SU-DHL-6 (cell line): ENCODE measurements at regions not wholly inside any gene's neighbourhood (a gene's known extent, or its start where the extent isn't known, plus 50 kb on each side); places are given as distances from the start of the nearest gene placed in this dataset.

ENCODE experiments used
- H2AFZ ChIP-seq: fragments of 200-600 bp; sonication (generic); 2 replicates; pipeline ENCODE4 v1.6.1; 2014; ENCODE audit warnings: low read depth, mild to moderate bottlenecking, moderate library complexity, mixed read lengths, antibody characterized with exemption, low read length; ENCODE audit not compliant: severe bottlenecking
- H3F3A ChIP-seq: fragments of 200-600 bp; shearing (Covaris generic); 2 replicates; pipeline ENCODE4 v1.6.0; 2016; ENCODE audit warnings: antibody characterized with exemption, mild to moderate bottlenecking; ENCODE audit not compliant: insufficient read depth
- H3K27ac ChIP-seq: fragments of 200-600 bp; sonication (generic); 2 replicates; pipeline ENCODE4 v1.5.1; 2016; ENCODE audit warnings: low read depth, mild to moderate bottlenecking, low read length, moderate library complexity, mixed read lengths
- H3K27me3 ChIP-seq: fragments of 200-600 bp; sonication (generic), shearing (Covaris generic); 2 replicates; pipeline ENCODE4 v1.6.0; 2014; ENCODE audit warnings: mild to moderate bottlenecking, low read length
- H3K36me3 ChIP-seq: fragments of 200-600 bp; sonication (generic); 2 replicates; pipeline ENCODE4 v1.6.1; 2014; ENCODE audit warnings: mild to moderate bottlenecking, low read length, mixed read lengths
- H3K4me2 ChIP-seq: fragments of 300-600, 200-600 bp; shearing (Covaris generic), sonication (generic); 2 replicates; pipeline ENCODE4 v1.6.0; 2014; ENCODE audit warnings: low read length, low read depth, mild to moderate bottlenecking; ENCODE audit not compliant: poor library complexity, severe bottlenecking
- H3K4me3 ChIP-seq: fragments of 200-600 bp; sonication (generic); 2 replicates; pipeline ENCODE4 v1.5.1; 2014; ENCODE audit warnings: antibody characterized with exemption, low read length, mild to moderate bottlenecking, mixed read lengths; ENCODE audit not compliant: insufficient read depth, poor library complexity, severe bottlenecking
- H3K79me2 ChIP-seq: fragments of 200-600 bp; sonication (generic); 2 replicates; pipeline ENCODE4 v1.6.1; 2014; ENCODE audit warnings: mild to moderate bottlenecking, low read length, moderate library complexity; ENCODE audit not compliant: insufficient read depth
- H3K9ac ChIP-seq: fragments of 200-600 bp; sonication (generic); 2 replicates; pipeline ENCODE4 v1.7.0; 2014; ENCODE audit warnings: mild to moderate bottlenecking, low read length
- H3K9me2 ChIP-seq: fragments of 200-600 bp; sonication (generic); replicated peaks from 2 replicates; pipeline ENCODE4 v1.6.1; 2014; ENCODE audit warnings: low read length; ENCODE audit not compliant: insufficient read depth
- H3K9me3 ChIP-seq: fragments of 200-600 bp; sonication (generic); 2 replicates; pipeline ENCODE4 v1.6.1; 2014; ENCODE audit warnings: low read length, mixed read lengths; ENCODE audit not compliant: insufficient read depth
- H4K20me1 ChIP-seq: fragments of 200-600 bp; sonication (generic); 2 replicates; pipeline ENCODE4 v1.6.1; 2014; ENCODE audit warnings: low read depth, mild to moderate bottlenecking, antibody characterized with exemption, low read length, moderate library complexity, mixed read lengths
- EZH2phosphoT487 ChIP-seq: fragments of 200-600 bp; sonication (generic), shearing (Covaris generic); conservative IDR thresholded peaks from 2 replicates; pipeline ENCODE4 v1.6.1; 2018; ENCODE audit warnings: mild to moderate bottlenecking, antibody characterized with exemption, low read length, moderate library complexity, mixed read lengths
- TF ChIP-seq, protein P1 (sequence below): fragments of 200-600 bp; sonication (generic); IDR thresholded peaks from one replicate; pipeline ENCODE4 v1.5.1; 2017; ENCODE audit warnings: antibody characterized with exemption, mild to moderate bottlenecking, low read length, moderate library complexity; ENCODE audit not compliant: insufficient read depth, poor library complexity, severe bottlenecking

DNA sequence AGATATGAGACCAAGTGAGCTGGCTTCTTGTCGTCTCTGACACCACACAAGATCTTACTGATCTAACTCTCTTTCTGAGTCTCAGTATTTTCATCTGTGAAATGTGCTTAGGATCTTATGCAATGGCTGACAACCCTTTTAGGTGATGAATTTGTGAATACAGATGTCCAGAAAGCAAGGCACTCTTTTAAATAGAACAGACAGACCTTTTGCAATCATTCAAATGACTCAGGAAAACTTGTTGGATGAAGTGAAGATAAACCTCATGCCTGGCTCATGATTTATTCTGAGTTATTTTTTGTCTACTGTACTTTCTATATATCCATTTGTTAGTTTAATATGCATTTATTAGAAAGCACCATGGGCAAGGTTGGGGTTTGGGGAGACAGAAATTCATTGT lies 411.3 kb downstream of the PTPRU start:
- Histone ChIP-seq H3K36me3 (no peaks in the 10 kb centered on the region), H3K9ac (no peak overlapping the region), H3K4me3 (no peak overlapping the region), H4K20me1 (no peaks in the 10 kb centered on the region), H3K27me3 (no peaks in the 10 kb centered on the region), H3K79me2 (no peaks in the 10 kb centered on the region), H3K27ac (no peak overlapping the region), H3K9me3 (no peaks in the 10 kb centered on the region), H2AFZ (no peak overlapping the region), H3F3A (no peaks in the 10 kb centered on the region), H3K9me2 (no peaks in the 10 kb centered on the region), H3K4me2 (no peak overlapping the region)
- TF ChIP-seq, protein P1, sequence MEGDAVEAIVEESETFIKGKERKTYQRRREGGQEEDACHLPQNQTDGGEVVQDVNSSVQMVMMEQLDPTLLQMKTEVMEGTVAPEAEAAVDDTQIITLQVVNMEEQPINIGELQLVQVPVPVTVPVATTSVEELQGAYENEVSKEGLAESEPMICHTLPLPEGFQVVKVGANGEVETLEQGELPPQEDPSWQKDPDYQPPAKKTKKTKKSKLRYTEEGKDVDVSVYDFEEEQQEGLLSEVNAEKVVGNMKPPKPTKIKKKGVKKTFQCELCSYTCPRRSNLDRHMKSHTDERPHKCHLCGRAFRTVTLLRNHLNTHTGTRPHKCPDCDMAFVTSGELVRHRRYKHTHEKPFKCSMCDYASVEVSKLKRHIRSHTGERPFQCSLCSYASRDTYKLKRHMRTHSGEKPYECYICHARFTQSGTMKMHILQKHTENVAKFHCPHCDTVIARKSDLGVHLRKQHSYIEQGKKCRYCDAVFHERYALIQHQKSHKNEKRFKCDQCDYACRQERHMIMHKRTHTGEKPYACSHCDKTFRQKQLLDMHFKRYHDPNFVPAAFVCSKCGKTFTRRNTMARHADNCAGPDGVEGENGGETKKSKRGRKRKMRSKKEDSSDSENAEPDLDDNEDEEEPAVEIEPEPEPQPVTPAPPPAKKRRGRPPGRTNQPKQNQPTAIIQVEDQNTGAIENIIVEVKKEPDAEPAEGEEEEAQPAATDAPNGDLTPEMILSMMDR = no peak
- TF ChIP-seq EZH2phosphoT487 = no peak

DNA sequence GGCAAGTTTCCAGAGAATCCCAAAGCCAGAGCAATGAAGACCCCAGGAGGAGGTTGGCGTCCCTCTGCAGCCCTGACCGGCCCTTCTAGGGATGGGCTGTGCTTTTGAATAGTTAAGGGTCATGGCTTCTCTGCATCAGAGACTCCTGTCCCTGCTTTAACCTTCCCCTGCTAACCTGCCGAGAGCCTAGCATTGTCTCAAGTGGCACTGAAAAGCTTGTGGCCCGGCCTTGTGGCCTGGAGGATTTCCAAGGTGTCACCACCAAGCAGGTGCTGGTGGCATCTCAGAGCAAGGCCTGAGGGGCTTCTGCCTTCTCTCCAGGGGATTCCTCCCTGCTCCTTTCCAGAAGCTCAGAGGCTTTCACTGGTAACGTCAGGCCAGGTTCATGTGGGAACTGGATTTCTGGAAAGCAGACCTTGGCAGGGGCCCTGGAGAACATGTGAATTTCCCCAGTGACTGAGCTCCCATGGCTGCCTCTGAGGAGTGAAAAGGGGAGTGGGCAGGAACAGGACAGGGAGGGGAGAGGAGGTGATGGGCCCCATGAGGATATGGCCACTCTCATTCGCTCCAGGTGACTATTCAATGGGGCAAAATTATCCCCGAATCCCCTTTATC lies 409.9 kb downstream of the PTPRU start:
- H4K20me1 ChIP-seq = no peaks in the 10 kb centered on the region
- H3K27me3 ChIP-seq = no peaks in the 10 kb centered on the region
- H3K4me2 ChIP-seq = no peak overlapping the region
- H2AFZ ChIP-seq = no peak overlapping the region
- TF ChIP-seq EZH2phosphoT487 = no peak
- TF ChIP-seq, protein P1 = no peak
- H3K9me2 ChIP-seq = no peaks in the 10 kb centered on the region
- no peak overlapping the region for H3K9ac ChIP-seq
- no peak overlapping the region for H3K4me3 ChIP-seq
- no peaks in the 10 kb centered on the region for H3F3A ChIP-seq
- no peaks in the 10 kb centered on the region for H3K36me3 ChIP-seq
- no peaks in the 10 kb centered on the region for H3K9me3 ChIP-seq
- no peaks in the 10 kb centered on the region for H3K79me2 ChIP-seq
- H3K27ac ChIP-seq = no peak overlapping the region

DNA sequence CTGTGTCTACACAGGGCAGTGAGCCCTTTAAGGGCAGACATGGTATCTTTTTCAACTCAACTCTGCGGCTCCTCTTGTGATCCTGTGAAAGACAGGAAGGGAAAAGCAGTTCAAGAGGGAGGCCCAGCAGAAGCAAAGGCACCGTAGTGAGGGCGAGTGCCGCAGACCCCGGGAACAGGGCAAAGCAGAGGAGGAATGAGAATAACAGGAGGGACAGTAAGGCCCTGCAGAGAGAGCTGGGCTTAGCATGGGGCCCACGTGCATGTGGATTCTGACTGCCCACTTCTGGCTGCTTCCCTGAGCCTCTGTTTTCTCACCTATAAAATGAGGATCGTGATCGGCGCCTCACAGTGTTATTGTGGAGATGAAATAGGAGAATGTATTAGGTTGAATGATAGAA lies 409.3 kb downstream of the PTPRU start:
- no peaks in the 10 kb centered on the region for H3K9me2 ChIP-seq
- H3K27me3 ChIP-seq = no peaks in the 10 kb centered on the region
- TF ChIP-seq, protein P1 = no peak
- no peak for TF ChIP-seq EZH2phosphoT487
- H3K27ac ChIP-seq = no peak overlapping the region
- no peak overlapping the region for H3K9ac ChIP-seq
- no peaks in the 10 kb centered on the region for H4K20me1 ChIP-seq
- no peak overlapping the region for H3K4me3 ChIP-seq
- no peak overlapping the region for H3K4me2 ChIP-seq
- no peaks in the 10 kb centered on the region for H3K9me3 ChIP-seq
- no peaks in the 10 kb centered on the region for H3F3A ChIP-seq
- H2AFZ ChIP-seq = no peak overlapping the region
- H3K79me2 ChIP-seq = no peaks in the 10 kb centered on the region
- H3K36me3 ChIP-seq = no peaks in the 10 kb centered on the region
